ENCODE measurements at regions not wholly inside any gene's neighbourhood (a gene's known extent, or its start where the extent isn't known, plus 50 kb on each side); places are given as distances from the start of the nearest gene placed in this dataset.
"Not testable (repeated sequence)": the region's sequence is repeated elsewhere in the genome, so short reads cannot be mapped to it uniquely, and the experiment has no call there.

DNA sequence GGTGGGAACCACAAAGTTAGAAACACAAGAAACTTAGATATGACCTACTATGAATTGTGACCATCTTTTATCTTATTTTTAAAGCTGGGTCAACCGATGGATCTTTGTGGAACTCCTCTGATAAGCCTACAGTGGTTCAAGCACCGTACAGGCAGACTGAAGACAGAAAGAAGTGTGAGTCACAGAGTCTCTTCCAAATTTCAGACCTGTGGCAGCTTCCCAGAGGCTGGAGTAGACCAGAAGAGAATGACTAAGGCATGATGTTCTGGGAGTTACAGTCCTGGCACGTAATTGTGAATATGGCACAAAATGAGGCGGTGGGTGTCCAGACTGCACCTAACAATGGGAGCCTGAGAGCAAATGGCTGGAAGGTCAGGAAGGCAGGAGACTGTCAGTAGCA is 70.0 kb downstream of the LMO4 start:
- no peak for DNase-seq (ENCODE audit: low read depth, low spot score)

DNA sequence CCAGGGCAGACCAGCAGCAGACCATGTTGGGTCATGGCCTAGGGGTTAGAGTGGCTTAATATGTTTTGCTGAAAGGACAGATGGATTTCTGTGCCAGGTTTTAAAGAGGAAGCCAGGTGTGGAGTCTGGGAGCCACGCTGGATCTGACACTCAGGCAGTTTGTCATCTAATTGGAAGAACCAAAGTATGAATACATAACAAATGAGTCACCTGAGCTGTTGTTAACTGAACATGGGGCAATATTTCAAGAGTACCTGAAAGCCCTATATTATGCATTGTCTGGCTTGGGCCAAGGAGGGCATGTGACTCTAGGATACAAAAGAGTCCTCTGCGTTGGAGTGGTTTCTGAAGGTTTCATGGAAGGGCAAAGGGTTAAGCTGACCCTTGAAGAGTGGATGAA is 70.6 kb downstream of the LMO4 start:
- DNase-seq (ENCODE audit: low read depth, low spot score), result no peak

DNA sequence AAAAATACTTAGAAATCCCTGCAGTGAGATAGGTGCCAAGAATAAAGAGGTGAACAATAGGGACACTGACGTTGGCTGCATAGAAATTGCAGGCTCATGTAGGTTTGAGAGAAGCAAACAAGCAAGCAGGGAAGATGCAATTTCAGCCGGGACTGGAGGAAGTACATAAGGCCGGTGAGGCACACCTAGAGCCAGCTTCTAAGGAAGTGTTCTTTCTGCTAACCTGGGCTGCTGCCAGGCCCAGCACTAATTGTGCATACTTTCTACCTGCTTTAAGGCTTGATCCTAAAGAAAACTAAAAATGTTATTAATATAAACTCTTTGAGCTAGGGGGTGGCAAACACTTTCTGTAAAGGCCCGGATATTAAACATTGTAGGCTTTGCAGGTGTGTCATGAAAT is 71.0 kb downstream of the LMO4 start:
- no peak for DNase-seq (ENCODE audit: low read depth, low spot score)

GRCh38 chr1:87400813-87401212 is 72.1 kb downstream of the LMO4 start:
- DNase-seq (ENCODE audit: low read depth, low spot score), result no peak

DNA sequence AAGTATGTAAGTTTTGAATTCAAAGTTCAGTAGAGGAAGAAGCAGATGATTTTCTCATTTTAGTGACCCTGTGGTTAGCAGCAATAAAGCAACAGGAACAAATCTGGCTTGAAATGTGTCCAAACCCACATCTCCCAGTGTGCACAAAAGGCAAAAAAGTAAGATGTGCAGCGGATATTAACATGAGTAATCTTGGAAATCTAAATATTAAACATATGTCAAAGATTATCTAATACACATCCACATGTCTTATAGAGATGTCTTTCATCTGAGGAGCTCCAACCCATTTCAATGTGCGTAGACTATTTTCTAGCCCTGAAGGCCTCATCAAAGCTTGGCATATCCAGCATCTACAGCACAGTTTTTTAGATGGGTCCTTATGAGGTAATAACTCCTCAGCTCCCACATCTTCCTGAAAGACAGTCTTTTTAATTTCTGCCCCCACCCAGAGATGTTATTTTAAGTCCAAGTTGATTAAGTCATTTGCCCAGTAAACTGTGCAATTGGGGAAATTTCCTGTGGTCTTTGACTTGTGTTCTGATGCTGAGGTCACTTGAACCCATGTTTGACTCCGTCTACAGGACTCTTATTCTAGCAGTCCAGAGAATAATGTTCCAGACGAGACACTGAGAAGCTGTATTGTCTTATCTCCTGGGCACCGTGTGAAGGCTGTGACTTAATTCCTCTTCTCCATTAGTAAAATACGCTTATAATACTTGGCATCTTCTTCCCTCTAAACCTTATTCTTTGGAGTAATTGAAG is 73.7 kb downstream of the LMO4 start:
- DNase-seq (ENCODE audit: low read depth, low spot score), result no peak

GRCh38 chr1:87403061-87403820 is 74.6 kb downstream of the LMO4 start:
- DNase-seq (ENCODE audit: low read depth, low spot score), result no peak

- no peak for DNase-seq (ENCODE audit: low read depth, low spot score)
Measured at GRCh38 chr1:87404296-87404695, 75.6 kb downstream of the LMO4 start.

GRCh38 chr1:87408665-87409248 is 80.1 kb downstream of the LMO4 start:
- DNase-seq (ENCODE audit: low read depth, low spot score), result no peak

- no peak for DNase-seq (ENCODE audit: low read depth, low spot score)
Measured at GRCh38 chr1:87410776-87411480, 82.2 kb downstream of the LMO4 start.

- not testable (repeated sequence) for DNase-seq (ENCODE audit: low read depth, low spot score)
Measured at GRCh38 chr1:87413846-87414245, 85.2 kb downstream of the LMO4 start.

- no peak for DNase-seq (ENCODE audit: low read depth, low spot score)
Measured at GRCh38 chr1:87418048-87418447, 89.4 kb downstream of the LMO4 start.

DNA sequence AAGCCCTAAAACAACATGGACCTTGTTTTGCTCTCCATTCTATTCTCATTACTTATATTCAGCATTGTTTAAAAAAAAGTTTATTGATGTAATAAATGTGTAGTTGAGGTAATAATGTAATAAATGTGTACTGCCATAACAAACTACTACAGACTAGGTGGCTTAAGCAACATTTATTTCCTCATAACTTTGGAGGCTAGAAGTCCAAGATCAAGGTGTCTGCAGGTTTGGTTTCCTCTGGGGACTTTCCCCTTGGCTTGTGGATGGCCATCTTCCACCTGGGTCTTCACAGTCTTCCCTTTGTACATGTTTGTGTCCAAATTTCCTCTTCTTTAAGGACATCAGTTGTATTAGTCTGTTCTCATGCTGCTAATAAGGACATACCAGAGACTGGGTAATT is 93.1 kb downstream of the LMO4 start:
- DNase-seq (ENCODE audit: low read depth, low spot score), result no peak

- DNase-seq (ENCODE audit: low read depth, low spot score), result no peak
Measured at GRCh38 chr1:87424541-87424940, 95.9 kb downstream of the LMO4 start.

DNA sequence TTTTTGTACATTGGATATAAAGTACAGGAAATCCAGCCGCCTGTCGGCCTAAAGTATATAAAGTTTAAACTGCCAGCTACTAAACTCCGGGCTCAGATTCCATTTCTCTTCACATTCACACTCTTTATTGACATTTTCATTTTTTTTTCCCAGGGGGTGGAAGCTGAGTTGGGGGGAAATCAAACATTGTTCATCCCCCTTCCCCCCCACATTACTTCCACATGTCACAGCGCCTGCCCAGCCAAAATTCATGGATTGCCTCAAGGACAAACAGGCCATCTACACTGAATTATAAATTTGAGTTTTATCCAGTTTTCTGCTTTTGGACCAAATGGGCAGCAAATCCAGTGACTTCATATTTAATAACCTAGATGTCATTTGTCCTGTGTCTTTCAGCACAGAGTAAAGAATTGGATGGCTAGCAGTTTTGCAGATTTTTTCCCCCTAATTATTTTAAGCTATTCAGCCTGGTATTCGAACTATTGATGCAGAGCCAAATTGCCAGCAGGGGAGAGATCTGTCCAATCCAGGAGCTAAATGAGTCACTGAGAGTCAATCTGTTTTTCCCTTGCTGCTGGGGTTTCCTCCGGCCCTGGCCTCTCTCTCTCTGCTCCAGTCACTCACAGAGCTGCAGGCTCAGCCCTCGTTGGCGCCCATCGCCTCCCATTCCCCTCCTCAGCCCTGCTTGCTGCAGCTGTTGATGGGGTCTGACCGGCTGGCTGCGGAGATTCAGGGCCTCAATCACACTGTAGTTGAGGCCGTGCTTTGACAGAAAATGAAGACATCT is 98.0 kb downstream of the LMO4 start:
- peak; percentile 59 for DNase-seq (ENCODE audit: low read depth, low spot score)

DNA sequence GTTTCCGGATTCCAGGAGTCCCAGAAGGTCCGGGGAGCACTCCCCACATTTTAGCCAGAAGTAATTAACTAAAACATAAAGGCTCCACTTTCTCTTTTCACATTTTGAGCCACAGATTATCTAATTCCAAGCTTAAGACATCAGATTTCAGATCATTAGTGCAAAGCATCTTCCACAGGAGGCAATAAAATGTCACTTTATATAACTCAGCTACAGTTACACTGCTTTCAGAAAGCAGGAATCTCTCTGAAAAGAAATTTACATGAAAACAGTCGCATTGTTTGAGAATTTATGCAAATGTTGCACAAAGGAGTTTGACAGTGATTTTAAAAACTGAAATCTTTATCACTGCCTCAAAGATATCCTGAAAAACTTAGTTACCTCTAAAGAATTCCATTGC is 99.7 kb downstream of the LMO4 start:
- DNase-seq (ENCODE audit: low read depth, low spot score), result no peak

- peak; percentile 6 for DNase-seq (ENCODE audit: low read depth, low spot score)
Measured at GRCh38 chr1:87428883-87429282, 100.2 kb downstream of the LMO4 start.

- DNase-seq (ENCODE audit: low read depth, low spot score), result no peak
Measured at GRCh38 chr1:87432685-87433084, 104.0 kb downstream of the LMO4 start.

GRCh38 chr1:87433101-87433500 is 104.4 kb downstream of the LMO4 start:
- DNase-seq (ENCODE audit: low read depth, low spot score), result not testable (repeated sequence)

DNA sequence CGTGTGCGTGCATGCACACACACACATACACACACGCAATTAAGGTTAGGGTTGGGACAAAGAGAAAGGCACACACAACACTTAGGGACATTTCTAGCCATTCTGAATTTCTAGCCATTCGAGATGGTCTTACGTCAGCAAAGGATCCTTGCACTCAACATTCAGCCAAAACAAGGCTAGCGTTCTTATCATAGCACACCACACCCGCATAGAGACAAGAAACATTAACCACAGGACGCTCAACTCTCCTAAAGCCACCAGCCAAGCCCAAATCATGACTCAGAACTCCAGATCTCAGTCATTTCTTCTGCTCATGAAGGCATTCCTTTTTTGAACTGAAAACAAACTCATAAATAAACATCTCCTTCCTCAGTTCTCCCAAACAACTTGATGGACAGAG is 106.8 kb downstream of the LMO4 start:
- DNase-seq (ENCODE audit: low read depth, low spot score), result peak; percentile 10

GRCh38 chr1:87436115-87436514 is 107.4 kb downstream of the LMO4 start:
- not testable (repeated sequence) for DNase-seq (ENCODE audit: low read depth, low spot score)

- DNase-seq (ENCODE audit: low read depth, low spot score), result peak; percentile 66
Measured at GRCh38 chr1:87436534-87436933, 107.9 kb downstream of the LMO4 start.
